ENCODE measurements at regions not wholly inside any gene's neighbourhood (a gene's known extent, or its start where the extent isn't known, plus 50 kb on each side); places are given as distances from the start of the nearest gene placed in this dataset.

GRCh38 chr15:97386940-97387339, 573.6 kb upstream of the ARRDC4 start:
- Histone ChIP-seq H3K9me3 (ENCODE audit: control insufficient read depth, low read depth, low read length) (no peaks in the 10 kb centered on the region), H3K4me2 (ENCODE audit: control insufficient read depth, extremely low read depth, insufficient read depth, low read depth, low read length) (no peak overlapping the region), H3K79me2 (ENCODE audit: control insufficient read depth, insufficient read depth, low read length) (no peaks in the 10 kb centered on the region), H3K36me3 (ENCODE audit: control insufficient read depth in 2 of 2, extremely low read depth in 1 of 2, insufficient read depth in 2 of 2, low read length in 2 of 2) (no peaks in the 10 kb centered on the region), H3K27me3 (ENCODE audit: control insufficient read depth, extremely low read depth, insufficient read depth, low read length) (no peaks in the 10 kb centered on the region), H3K27ac (ENCODE audit: control insufficient read depth, insufficient read depth, low read length) (no peak overlapping the region), H2AFZ (ENCODE audit: control insufficient read depth, low read length) (no peak overlapping the region), H3K4me1 (ENCODE audit: control insufficient read depth, extremely low read depth, insufficient read depth, low read length) (no peaks in the 10 kb centered on the region), H3K9me1 (ENCODE audit: control insufficient read depth, extremely low read depth, insufficient read depth, low read length) (no peaks in the 10 kb centered on the region), H4K20me1 (ENCODE audit: control insufficient read depth, extremely low read depth, insufficient read depth, low read length) (no peaks in the 10 kb centered on the region), H3K4me3 (ENCODE audit: control insufficient read depth in 2 of 3, extremely low read depth in 1 of 3, insufficient read depth in 2 of 3, low read depth in 1 of 3, low read length in 3 of 3) (no peak overlapping the region), H3K9ac (ENCODE audit: control insufficient read depth, extremely low read depth, insufficient read depth, low read length) (no peak overlapping the region)
- TF ChIP-seq CTCF (optimal IDR thresholded peaks at IDR 0.05 in 1 of 3, IDR thresholded peaks at IDR 0.05 in 1 of 3, conservative IDR thresholded peaks at IDR 0.05 in 1 of 3; ENCODE audit: extremely low read depth in 1 of 3, insufficient read depth in 2 of 3, low read length in 3 of 3), result no peak
- no peak for TF ChIP-seq EZH2 (IDR thresholded peaks at IDR 0.05; ENCODE audit: low read length)
- DNase-seq (ENCODE audit: low read depth, low spot score) (no peak), FAIRE-seq (no peak)
- dilution Hi-C loops (cut with MboI; ENCODE audit: extremely low pct_ligation_motif_present, low sequenced_read_pairs), result no loop called here

- dilution Hi-C loops (cut with MboI; ENCODE audit: extremely low pct_ligation_motif_present, low sequenced_read_pairs), result no loop called here
- no peak overlapping the region for H3K4me2 ChIP-seq (ENCODE audit: control insufficient read depth, extremely low read depth, insufficient read depth, low read depth, low read length)
- H4K20me1 ChIP-seq (ENCODE audit: control insufficient read depth, extremely low read depth, insufficient read depth, low read length), result no peaks in the 10 kb centered on the region
- no peaks in the 10 kb centered on the region for H3K9me1 ChIP-seq (ENCODE audit: control insufficient read depth, extremely low read depth, insufficient read depth, low read length)
- TF ChIP-seq CTCF (optimal IDR thresholded peaks at IDR 0.05 in 1 of 3, IDR thresholded peaks at IDR 0.05 in 1 of 3, conservative IDR thresholded peaks at IDR 0.05 in 1 of 3; ENCODE audit: extremely low read depth in 1 of 3, insufficient read depth in 2 of 3, low read length in 3 of 3) (no peak), EZH2 (IDR thresholded peaks at IDR 0.05; ENCODE audit: low read length) (no peak)
- DNase-seq (ENCODE audit: low read depth, low spot score), result no peak
- no peaks in the 10 kb centered on the region for H3K4me1 ChIP-seq (ENCODE audit: control insufficient read depth, extremely low read depth, insufficient read depth, low read length)
- H3K9me3 ChIP-seq (ENCODE audit: control insufficient read depth, low read depth, low read length), result no peaks in the 10 kb centered on the region
- FAIRE-seq, result no peak
- H3K27me3 ChIP-seq (ENCODE audit: control insufficient read depth, extremely low read depth, insufficient read depth, low read length), result no peaks in the 10 kb centered on the region
- H2AFZ ChIP-seq (ENCODE audit: control insufficient read depth, low read length), result no peak overlapping the region
- H3K36me3 ChIP-seq (ENCODE audit: control insufficient read depth in 2 of 2, extremely low read depth in 1 of 2, insufficient read depth in 2 of 2, low read length in 2 of 2), result no peaks in the 10 kb centered on the region
- no peak overlapping the region for H3K4me3 ChIP-seq (ENCODE audit: control insufficient read depth in 2 of 3, extremely low read depth in 1 of 3, insufficient read depth in 2 of 3, low read depth in 1 of 3, low read length in 3 of 3)
- H3K79me2 ChIP-seq (ENCODE audit: control insufficient read depth, insufficient read depth, low read length), result no peaks in the 10 kb centered on the region
- H3K27ac ChIP-seq (ENCODE audit: control insufficient read depth, insufficient read depth, low read length), result no peak overlapping the region
- no peak overlapping the region for H3K9ac ChIP-seq (ENCODE audit: control insufficient read depth, extremely low read depth, insufficient read depth, low read length)
Measured at GRCh38 chr15:97401195-97401594, 559.3 kb upstream of the ARRDC4 start.
